GM23248 (cell line): ENCODE measurements at regions not wholly inside any gene's neighbourhood (a gene's known extent, or its start where the extent isn't known, plus 50 kb on each side); places are given as distances from the start of the nearest gene placed in this dataset.
A peak's percentile ranks its signal among the peaks of the same experiment; 100 is the strongest.

Experiments used
- DNase-seq: peaks from one replicate; pipeline ENCODE4 v3.0.0-alpha.2; 2015
- H2AFZ ChIP-seq: fragments of 200-600 bp; sonication (generic); 2 replicates; pipeline ENCODE4 v1.6.1; 2016; ENCODE audit warnings: antibody characterized with exemption
- H3F3A ChIP-seq: fragments of 200-600 bp; sonication (generic); 2 replicates; pipeline ENCODE4 v1.6.1; 2016; ENCODE audit warnings: mild to moderate bottlenecking, antibody characterized with exemption, mixed run types; ENCODE audit not compliant: insufficient read depth
- H3K27ac ChIP-seq: fragments of 200-600 bp; sonication (generic); 2 replicates; pipeline ENCODE4 v1.5.1; 2016; ENCODE audit warnings: mild to moderate bottlenecking
- H3K27me3 ChIP-seq: fragments of 200-600 bp; sonication (generic); replicated peaks from 2 replicates; pipeline ENCODE4 v1.6.1; 2016; ENCODE audit warnings: mild to moderate bottlenecking; ENCODE audit not compliant: insufficient read depth
- H3K36me3 ChIP-seq: fragments of 200-600 bp; sonication (generic); 2 replicates; pipeline ENCODE4 v1.6.1; 2016; ENCODE audit warnings: low read depth, mild to moderate bottlenecking
- H3K4me1 ChIP-seq: fragments of 200-600 bp; sonication (generic); 2 replicates; pipeline ENCODE4 v1.6.1; 2016; ENCODE audit warnings: mild to moderate bottlenecking; ENCODE audit not compliant: insufficient read depth
- H3K4me2 ChIP-seq: fragments of 200-600 bp; sonication (generic); one replicate; pipeline ENCODE4 v1.6.1; 2016; ENCODE audit warnings: mild to moderate bottlenecking; ENCODE audit not compliant: unreplicated experiment
- H3K4me3 ChIP-seq: fragments of 200-600 bp; sonication (generic); 2 replicates; pipeline ENCODE4 v1.5.1; 2016; ENCODE audit warnings: mild to moderate bottlenecking
- H3K79me2 ChIP-seq: fragments of 200-600 bp; sonication (generic); 2 replicates; pipeline ENCODE4 v1.6.1; 2016; ENCODE audit warnings: mild to moderate bottlenecking; ENCODE audit not compliant: insufficient read depth
- H3K9ac ChIP-seq: fragments of 200-600 bp; sonication (generic); 2 replicates; pipeline ENCODE4 v1.6.1; 2016; ENCODE audit warnings: mild to moderate bottlenecking
- H3K9me2 ChIP-seq: fragments of 200-600 bp; sonication (generic); 2 replicates; pipeline ENCODE4 v1.6.1; 2016; ENCODE audit warnings: mixed run types, mild to moderate bottlenecking, moderate library complexity; ENCODE audit not compliant: insufficient read depth
- H3K9me3 ChIP-seq: fragments of 200-600 bp; sonication (generic); one replicate; pipeline ENCODE4 v1.6.1; 2017; ENCODE audit warnings: low read depth
- H4K20me1 ChIP-seq: fragments of 200-600 bp; sonication (generic); 2 replicates; pipeline ENCODE4 v1.6.0; 2016; ENCODE audit not compliant: insufficient read depth
- EZH2 ChIP-seq: fragments of 200-600 bp; sonication (generic); IDR thresholded peaks from 2 replicates; pipeline ENCODE4 v1.6.1; 2018; ENCODE audit warnings: antibody characterized with exemption, mild to moderate bottlenecking; ENCODE audit not compliant: insufficient read depth, poor library complexity, severe bottlenecking
- EZH2phosphoT487 ChIP-seq: fragments of 200-600 bp; sonication (generic); IDR thresholded peaks from 2 replicates; pipeline ENCODE4 v1.6.1; 2018; ENCODE audit warnings: antibody characterized with exemption, moderate library complexity, mild to moderate bottlenecking, low read depth; ENCODE audit not compliant: insufficient read depth
- WGBS, 2 experiments: methylation state at CpG; one replicate each; pipeline ENCODE4 v1.1.6; 2015 to 2017; ENCODE audit warnings: low lambda C conversion rate in 2 of 2, low coverage in 1 of 2; ENCODE audit errors: missing lambda C conversion rate in 2 of 2; 5-methylcytosine and 5-hydroxymethylcytosine counted together
- in situ Hi-C: fragments of 300-500 bp; cut with MboI; formaldehyde crosslinking; loops from 2 replicates; pipeline ENCODE4 v1.15.0; 2020

DNA sequence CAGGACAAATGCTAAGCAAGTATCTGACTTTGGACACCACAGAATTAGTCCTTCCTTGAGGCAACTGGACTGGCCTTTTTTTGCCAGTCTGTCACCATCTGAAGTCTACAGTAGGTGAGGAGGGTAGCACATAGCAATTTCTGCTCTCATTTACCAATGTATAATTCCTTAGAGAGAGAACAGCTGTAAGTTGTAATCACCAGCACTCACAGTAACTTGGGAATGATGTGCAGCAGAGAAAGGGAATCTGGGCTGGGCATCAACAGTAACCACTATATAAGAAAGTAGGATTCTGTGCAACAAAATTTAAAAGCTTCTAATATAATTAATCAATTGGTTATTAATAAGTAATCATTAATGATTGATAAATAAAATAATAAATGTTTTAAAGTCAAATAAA lies 86.3 kb upstream of the FAT3 start:
- Histone ChIP-seq H4K20me1 (no peaks in the 10 kb centered on the region), H3K27me3 (no peaks in the 10 kb centered on the region), H3K4me2 (no peak overlapping the region), H3K9me2 (no peaks in the 10 kb centered on the region), H3K27ac (no peak overlapping the region), H3F3A (no peaks in the 10 kb centered on the region), H3K79me2 (no peaks in the 10 kb centered on the region), H3K9ac (no peak overlapping the region), H3K4me1 (no peaks in the 10 kb centered on the region), H3K36me3 (no peaks in the 10 kb centered on the region), H3K9me3 (no peaks in the 10 kb centered on the region), H3K4me3 (no peak overlapping the region), H2AFZ (no peak overlapping the region)
- no peak for TF ChIP-seq EZH2
- TF ChIP-seq EZH2phosphoT487, result no peak
- in situ Hi-C loops, result no loop called here
- DNase-seq, result no peak

DNA sequence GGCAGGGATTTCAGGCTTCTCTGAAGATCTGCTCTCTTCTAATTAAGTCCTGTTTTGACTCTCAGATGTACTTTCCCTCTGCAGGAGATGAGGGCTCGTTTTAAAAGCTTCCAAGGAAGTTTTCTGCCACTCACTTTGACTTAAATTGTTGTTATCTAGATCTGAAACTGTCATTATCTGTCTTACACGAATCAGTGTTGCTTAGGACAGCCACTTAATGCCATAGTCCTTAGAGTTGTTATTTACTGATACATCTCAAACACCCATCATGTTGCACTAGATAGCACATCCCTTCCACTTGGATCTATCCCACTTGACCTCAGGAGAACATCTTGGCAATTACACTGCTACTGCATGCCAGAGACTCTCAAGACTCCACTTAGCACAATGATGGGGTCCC lies 86.9 kb upstream of the FAT3 start:
- no peak overlapping the region for H3K4me2 ChIP-seq
- TF ChIP-seq EZH2 (no peak), EZH2phosphoT487 (no peak)
- H2AFZ ChIP-seq, result no peak overlapping the region
- H3K4me1 ChIP-seq, result no peaks in the 10 kb centered on the region
- H3K9me2 ChIP-seq, result no peaks in the 10 kb centered on the region
- H3K36me3 ChIP-seq, result no peaks in the 10 kb centered on the region
- in situ Hi-C loops, result no loop called here
- H4K20me1 ChIP-seq, result no peaks in the 10 kb centered on the region
- no peak overlapping the region for H3K9ac ChIP-seq
- H3K27ac ChIP-seq, result no peak overlapping the region
- H3K9me3 ChIP-seq, result no peaks in the 10 kb centered on the region
- H3K79me2 ChIP-seq, result no peaks in the 10 kb centered on the region
- WGBS, 2 experiments, result 7 to 17% methylated on average over 2 of the region's 2 CpGs
- H3K4me3 ChIP-seq, result no peak overlapping the region
- no peak for DNase-seq
- H3F3A ChIP-seq, result no peaks in the 10 kb centered on the region
- H3K27me3 ChIP-seq, result no peaks in the 10 kb centered on the region

DNA sequence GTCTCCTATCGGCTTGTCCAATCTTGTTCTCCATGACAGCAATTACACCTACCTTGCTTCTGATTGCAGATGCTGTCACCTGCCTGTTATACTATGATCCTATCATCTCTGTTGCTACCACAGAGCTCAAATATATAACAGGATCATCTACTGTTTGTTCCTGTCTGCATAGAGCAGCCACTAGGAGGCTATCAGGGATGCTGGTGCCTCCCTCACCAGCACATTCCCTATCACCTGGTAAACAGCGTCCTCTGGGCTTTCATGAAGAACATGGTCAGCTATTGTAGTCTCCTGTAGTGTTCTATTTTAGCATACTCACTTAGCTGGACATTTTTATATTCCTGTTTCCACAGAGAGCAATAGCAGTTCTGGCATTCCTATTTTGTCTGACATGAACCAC lies 87.8 kb upstream of the FAT3 start:
- Histone ChIP-seq H3K9me2 (no peaks in the 10 kb centered on the region), H3K4me2 (no peak overlapping the region), H2AFZ (no peak overlapping the region), H3K4me3 (no peak overlapping the region), H4K20me1 (no peaks in the 10 kb centered on the region), H3K79me2 (no peaks in the 10 kb centered on the region), H3F3A (no peaks in the 10 kb centered on the region), H3K9ac (no peak overlapping the region), H3K36me3 (no peaks in the 10 kb centered on the region), H3K9me3 (no peaks in the 10 kb centered on the region), H3K4me1 (no peaks in the 10 kb centered on the region), H3K27me3 (no peaks in the 10 kb centered on the region), H3K27ac (no peak overlapping the region)
- TF ChIP-seq EZH2phosphoT487 (no peak), EZH2 (no peak)
- in situ Hi-C loops, result no loop called here
- WGBS, 2 experiments, result 35 to 39% methylated on average over 2 of the region's 2 CpGs
- no peak for DNase-seq

DNA sequence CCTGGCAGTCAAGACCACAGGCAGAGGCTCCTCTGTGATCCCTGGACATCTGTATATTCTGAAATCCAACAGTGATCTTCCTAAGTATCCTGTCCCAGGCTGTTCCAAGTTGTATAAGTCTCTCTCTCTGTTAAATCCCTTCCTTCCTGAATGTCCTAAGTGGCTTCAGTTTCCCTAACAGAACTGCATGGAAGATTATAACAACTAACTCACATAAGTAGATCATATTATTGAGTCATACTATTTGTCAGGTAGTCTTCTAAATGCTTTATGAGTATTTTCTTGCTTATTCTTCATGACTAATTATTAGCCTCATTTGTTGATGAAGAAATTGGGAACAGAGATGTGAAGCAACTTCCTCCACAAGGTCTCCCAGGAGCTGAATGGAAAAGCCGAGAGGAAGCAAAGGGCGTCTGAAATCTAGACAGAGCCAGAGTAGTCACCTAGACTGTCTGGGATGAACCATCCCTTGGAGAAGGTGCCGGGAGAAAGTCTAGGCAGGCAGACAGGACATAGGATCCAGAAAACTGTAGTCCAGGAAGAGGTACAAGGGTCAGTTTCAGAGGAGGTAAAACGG lies 93.2 kb upstream of the FAT3 start:
- Histone ChIP-seq H3K79me2 (no peaks in the 10 kb centered on the region), H3K27me3 (no peaks in the 10 kb centered on the region), H3K9me3 (no peaks in the 10 kb centered on the region), H3K27ac (peak overlapping the region; percentile 39; the same call in 1 of the 2 replicates), H2AFZ (no peak overlapping the region), H3K9ac (no peak overlapping the region), H3F3A (peaks cover 18% of the 10 kb centered on the region), H3K36me3 (no peaks in the 10 kb centered on the region), H3K9me2 (no peaks in the 10 kb centered on the region), H3K4me3 (no peak overlapping the region), H3K4me2 (no peak overlapping the region), H3K4me1 (peaks cover 16% of the 10 kb centered on the region), H4K20me1 (no peaks in the 10 kb centered on the region)
- 31 to 33% methylated on average over 4 of the region's 4 CpGs for WGBS, 2 experiments
- TF ChIP-seq EZH2phosphoT487 (no peak), EZH2 (no peak)
- DNase-seq, result peak; percentile 74
- in situ Hi-C loops, result no loop called here

DNA sequence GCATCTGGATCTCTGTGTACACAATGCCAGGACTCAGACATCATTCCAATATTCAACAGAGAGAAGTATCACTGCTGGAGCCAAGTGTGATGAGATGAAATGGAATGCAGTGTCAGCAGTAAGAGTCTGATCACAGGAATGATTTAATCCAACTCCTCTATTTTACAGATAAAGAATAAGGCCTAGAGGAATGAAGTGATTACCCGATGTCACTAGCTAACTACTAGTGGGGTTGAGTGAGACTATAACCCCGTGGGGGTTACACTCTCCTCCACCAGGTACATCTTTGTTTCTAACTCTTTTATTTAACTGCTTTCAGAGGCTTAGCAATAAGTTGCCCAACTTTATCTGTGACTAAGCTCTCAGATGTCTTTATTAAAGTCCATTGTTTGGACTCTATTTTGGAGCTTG lies 94.2 kb upstream of the FAT3 start:
- Histone ChIP-seq H3K9me2 (no peaks in the 10 kb centered on the region), H3F3A (peaks cover 18% of the 10 kb centered on the region), H3K9me3 (no peaks in the 10 kb centered on the region), H4K20me1 (no peaks in the 10 kb centered on the region), H3K4me2 (peak overlapping the region; percentile 26), H3K27ac (peak overlapping the region; percentile 39; the same call in 1 of the 2 replicates), H3K9ac (no peak overlapping the region), H3K27me3 (no peaks in the 10 kb centered on the region), H3K4me1 (peaks cover 20% of the 10 kb centered on the region), H2AFZ (no peak overlapping the region), H3K4me3 (no peak overlapping the region), H3K36me3 (no peaks in the 10 kb centered on the region), H3K79me2 (no peaks in the 10 kb centered on the region)
- peak; percentile 63 for DNase-seq
- in situ Hi-C loops, result no loop called here
- WGBS, 2 experiments, result 0 to 2% methylated on average over 2 of the region's 2 CpGs
- TF ChIP-seq EZH2, result no peak
- no peak for TF ChIP-seq EZH2phosphoT487
